ENCODE measurements at regions not wholly inside any gene's neighbourhood (a gene's known extent, or its start where the extent isn't known, plus 50 kb on each side); places are given as distances from the start of the nearest gene placed in this dataset.
"Not testable (repeated sequence)": the region's sequence is repeated elsewhere in the genome, so short reads cannot be mapped to it uniquely, and the experiment has no call there.

DNA sequence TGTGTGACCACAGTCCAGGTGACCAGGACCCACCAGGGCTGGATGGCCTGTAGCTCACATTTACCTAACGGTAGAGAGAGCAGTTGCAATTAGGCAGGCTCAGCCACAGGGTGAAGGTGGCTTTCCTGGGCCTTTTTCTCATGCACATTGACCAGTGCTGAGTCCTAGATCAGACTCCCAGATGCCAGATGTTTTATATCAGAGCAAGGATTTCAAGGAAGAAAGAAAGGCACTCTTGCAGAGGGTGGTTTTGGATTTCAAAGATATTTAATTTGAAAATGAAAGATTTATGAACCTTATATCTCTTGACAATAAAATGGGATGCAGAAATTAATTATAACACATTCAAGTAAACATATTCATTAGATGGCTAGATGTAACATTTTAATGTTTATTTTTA lies 694.2 kb upstream of the GYPC start:
- H3K4me1 Mint-ChIP-seq (ENCODE audit: low read depth): no peaks in the 10 kb centered on the region
- no peak overlapping the region for H3K27ac Mint-ChIP-seq
- H3K27me3 Mint-ChIP-seq (ENCODE audit: low read depth): no peaks in the 10 kb centered on the region
- H3K36me3 Mint-ChIP-seq (ENCODE audit: low read depth): no peaks in the 10 kb centered on the region
- DNase-seq (ENCODE audit: low spot score): no peak
- H3K4me3 Mint-ChIP-seq: no peak overlapping the region
- H3K9me3 Mint-ChIP-seq: peaks cover 3% of the 10 kb centered on the region

DNA sequence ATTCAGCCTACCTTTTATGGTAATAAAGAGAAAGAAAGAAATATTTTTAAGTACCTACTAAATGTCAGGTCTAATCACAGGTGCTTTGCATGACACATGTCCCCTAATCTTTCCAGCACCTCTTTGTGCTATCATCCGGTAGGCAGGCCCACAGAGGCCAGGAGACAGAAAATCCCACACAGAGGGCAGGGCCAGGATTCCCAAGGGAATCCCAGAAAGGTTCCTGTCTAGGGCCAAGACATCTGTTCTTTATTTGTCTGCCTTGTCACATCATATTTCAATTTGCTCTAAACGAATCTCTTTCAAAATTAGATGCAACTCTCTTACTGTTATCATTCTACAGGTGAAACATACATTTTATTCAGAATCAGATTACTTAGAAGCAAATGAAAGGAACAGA lies 676.1 kb upstream of the GYPC start:
- no peak for DNase-seq (ENCODE audit: low spot score)
- H3K27me3 Mint-ChIP-seq (ENCODE audit: low read depth): no peaks in the 10 kb centered on the region
- no peak overlapping the region for H3K4me3 Mint-ChIP-seq
- peaks cover 3% of the 10 kb centered on the region for H3K9me3 Mint-ChIP-seq
- H3K27ac Mint-ChIP-seq: no peak overlapping the region
- H3K36me3 Mint-ChIP-seq (ENCODE audit: low read depth): no peaks in the 10 kb centered on the region
- no peaks in the 10 kb centered on the region for H3K4me1 Mint-ChIP-seq (ENCODE audit: low read depth)

DNA sequence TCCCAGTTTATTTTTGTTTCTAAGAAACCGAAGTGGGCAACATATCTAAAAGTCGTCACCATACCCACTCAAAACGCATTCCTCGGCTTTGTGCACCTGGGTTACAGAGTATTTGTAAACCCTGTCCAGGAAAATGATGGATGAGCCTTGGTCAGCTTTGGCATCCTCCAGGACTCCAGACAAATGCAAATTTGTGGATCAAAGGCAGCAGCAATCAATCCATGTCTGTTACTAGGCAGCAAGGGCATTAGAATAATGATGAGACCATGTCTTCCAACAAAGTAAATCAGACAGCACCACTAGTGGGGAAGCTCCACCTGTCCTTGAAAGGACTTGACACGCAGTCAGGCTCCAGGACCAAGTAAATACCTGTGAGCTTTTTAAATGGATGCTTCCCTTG lies 672.6 kb upstream of the GYPC start:
- Mint-ChIP-seq H3K9me3 (peaks cover 3% of the 10 kb centered on the region), H3K4me1 (ENCODE audit: low read depth) (no peaks in the 10 kb centered on the region), H3K4me3 (no peak overlapping the region), H3K36me3 (ENCODE audit: low read depth) (no peaks in the 10 kb centered on the region), H3K27me3 (ENCODE audit: low read depth) (no peaks in the 10 kb centered on the region), H3K27ac (no peak overlapping the region)
- DNase-seq (ENCODE audit: low spot score): no peak

DNA sequence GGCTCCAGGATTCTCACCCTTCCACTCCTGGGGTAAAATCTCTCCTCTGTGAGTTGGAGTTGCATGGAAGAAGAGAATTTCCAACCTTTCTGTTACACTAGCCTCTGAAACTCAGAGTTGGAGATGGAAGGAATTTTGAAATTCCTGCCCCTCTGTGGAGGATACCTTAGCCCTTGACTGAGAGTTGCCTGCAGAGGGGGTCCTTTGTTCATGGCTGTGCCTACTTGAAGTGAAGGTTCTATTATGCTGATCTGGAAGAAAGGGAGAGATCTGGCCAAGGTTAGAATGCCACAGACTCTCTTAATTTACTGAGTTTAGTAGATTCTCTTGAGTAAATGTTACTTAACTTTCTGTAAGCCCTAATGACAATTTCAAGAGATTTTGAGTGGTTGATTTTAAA lies 626.6 kb upstream of the GYPC start:
- no peaks in the 10 kb centered on the region for H3K36me3 Mint-ChIP-seq (ENCODE audit: low read depth)
- H3K27ac Mint-ChIP-seq: no peak overlapping the region
- H3K9me3 Mint-ChIP-seq: peaks cover 3% of the 10 kb centered on the region
- H3K4me3 Mint-ChIP-seq: no peak overlapping the region
- no peaks in the 10 kb centered on the region for H3K4me1 Mint-ChIP-seq (ENCODE audit: low read depth)
- DNase-seq (ENCODE audit: low spot score): no peak
- H3K27me3 Mint-ChIP-seq (ENCODE audit: low read depth): no peaks in the 10 kb centered on the region

DNA sequence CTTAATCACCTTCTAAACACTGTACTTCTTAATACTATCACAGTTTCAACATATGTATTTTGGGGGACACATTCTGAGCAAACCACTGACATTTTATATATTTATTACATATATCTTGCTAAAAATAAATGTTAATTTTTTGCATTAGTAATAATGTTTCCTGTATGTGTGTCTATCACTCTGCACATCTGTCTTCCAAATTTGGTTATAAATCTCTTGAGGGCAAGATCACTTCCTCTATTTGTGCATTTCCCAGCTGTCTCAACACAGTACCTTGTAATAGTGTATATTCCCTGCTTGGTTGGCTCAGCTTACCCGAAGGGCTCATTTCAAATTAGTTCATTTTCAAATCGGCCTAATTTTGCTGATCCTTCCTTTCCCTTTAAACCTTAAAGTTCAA lies 617.1 kb upstream of the GYPC start:
- Mint-ChIP-seq H3K27me3 (ENCODE audit: low read depth) (no peaks in the 10 kb centered on the region), H3K4me1 (ENCODE audit: low read depth) (no peaks in the 10 kb centered on the region), H3K4me3 (no peak overlapping the region), H3K36me3 (ENCODE audit: low read depth) (no peaks in the 10 kb centered on the region), H3K9me3 (no peaks in the 10 kb centered on the region), H3K27ac (no peak overlapping the region)
- DNase-seq (ENCODE audit: low spot score): no peak

DNA sequence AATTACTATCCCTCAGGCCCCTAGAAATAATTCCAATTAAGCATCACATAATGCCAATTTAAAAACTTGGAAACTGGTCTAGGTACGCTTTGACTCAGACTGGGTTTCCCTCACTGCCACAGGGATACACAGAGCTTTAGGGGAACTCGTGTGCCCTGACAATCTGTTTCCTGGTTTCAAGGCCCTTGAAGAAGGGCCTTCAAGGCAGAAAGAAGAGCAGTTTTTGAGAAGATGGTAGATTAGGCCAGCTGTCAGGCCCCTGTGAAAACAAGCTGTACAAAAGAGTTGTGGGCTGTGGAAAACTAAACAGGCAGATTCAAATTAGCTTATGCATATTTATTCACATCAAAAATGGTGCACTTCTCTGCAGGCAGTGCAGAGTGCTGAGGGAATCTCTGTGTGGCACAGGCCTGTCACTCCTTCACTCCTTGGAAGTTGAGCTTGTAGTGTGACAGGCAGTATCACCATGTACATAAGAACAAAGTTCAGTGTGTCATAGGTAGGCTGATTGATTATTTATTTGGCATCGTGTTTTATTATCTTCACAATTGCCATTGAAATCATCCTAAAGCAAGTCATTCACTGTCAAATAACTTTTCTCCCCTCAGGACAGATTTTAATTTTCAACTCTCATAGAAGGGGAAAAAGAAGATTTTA lies 614.4 kb upstream of the GYPC start:
- no peaks in the 10 kb centered on the region for H3K36me3 Mint-ChIP-seq (ENCODE audit: low read depth)
- H3K27ac Mint-ChIP-seq: no peak overlapping the region
- no peaks in the 10 kb centered on the region for H3K27me3 Mint-ChIP-seq (ENCODE audit: low read depth)
- H3K9me3 Mint-ChIP-seq: no peaks in the 10 kb centered on the region
- no peak overlapping the region for H3K4me3 Mint-ChIP-seq
- no peaks in the 10 kb centered on the region for H3K4me1 Mint-ChIP-seq (ENCODE audit: low read depth)
- DNase-seq (ENCODE audit: low spot score): no peak

DNA sequence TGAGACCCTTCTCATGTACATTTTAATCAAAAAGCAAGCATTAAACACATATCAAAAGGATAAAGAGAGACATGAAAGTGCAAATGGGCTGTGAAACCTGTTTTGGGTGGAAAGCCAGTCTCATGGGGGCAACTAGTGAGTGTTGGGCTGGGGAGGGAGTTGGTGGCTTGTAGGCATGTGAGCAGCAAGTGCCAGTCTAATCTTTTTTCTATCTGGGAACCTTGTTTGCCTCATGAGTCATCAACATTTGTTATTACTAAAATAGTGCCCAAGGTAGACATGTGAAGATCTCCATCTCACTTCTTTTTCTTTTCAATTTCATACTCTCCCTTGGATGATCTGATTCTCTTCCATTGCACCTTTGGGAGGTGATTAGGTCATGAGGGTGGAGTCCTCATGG lies 613.9 kb upstream of the GYPC start:
- Mint-ChIP-seq H3K27ac (no peak overlapping the region), H3K4me3 (no peak overlapping the region), H3K9me3 (no peaks in the 10 kb centered on the region), H3K27me3 (ENCODE audit: low read depth) (no peaks in the 10 kb centered on the region), H3K36me3 (ENCODE audit: low read depth) (no peaks in the 10 kb centered on the region), H3K4me1 (ENCODE audit: low read depth) (no peaks in the 10 kb centered on the region)
- DNase-seq (ENCODE audit: low spot score): no peak

DNA sequence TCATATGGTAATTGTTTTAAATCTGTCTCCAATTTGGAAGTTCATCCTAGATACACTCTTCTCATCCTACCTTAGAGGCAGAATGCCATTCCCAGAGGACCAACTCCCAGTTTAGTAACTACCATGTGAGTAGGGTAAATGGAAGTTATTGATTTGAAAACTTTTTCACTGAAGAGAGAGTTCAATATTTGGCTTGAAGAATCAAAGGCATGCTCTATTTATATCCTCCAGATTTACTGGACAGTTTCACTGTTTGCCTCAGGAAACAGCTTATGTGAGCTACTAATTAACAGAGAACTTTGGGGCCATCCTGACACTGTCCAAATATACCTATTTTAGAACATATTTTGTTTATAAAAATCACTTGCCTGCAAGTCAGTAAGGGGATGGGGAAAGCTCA lies 607.2 kb upstream of the GYPC start:
- H3K36me3 Mint-ChIP-seq (ENCODE audit: low read depth): no peaks in the 10 kb centered on the region
- no peak overlapping the region for H3K4me3 Mint-ChIP-seq
- H3K4me1 Mint-ChIP-seq (ENCODE audit: low read depth): no peaks in the 10 kb centered on the region
- H3K9me3 Mint-ChIP-seq: peaks cover 16% of the 10 kb centered on the region
- H3K27me3 Mint-ChIP-seq (ENCODE audit: low read depth): no peaks in the 10 kb centered on the region
- no peak for DNase-seq (ENCODE audit: low spot score)
- H3K27ac Mint-ChIP-seq: no peak overlapping the region

DNA sequence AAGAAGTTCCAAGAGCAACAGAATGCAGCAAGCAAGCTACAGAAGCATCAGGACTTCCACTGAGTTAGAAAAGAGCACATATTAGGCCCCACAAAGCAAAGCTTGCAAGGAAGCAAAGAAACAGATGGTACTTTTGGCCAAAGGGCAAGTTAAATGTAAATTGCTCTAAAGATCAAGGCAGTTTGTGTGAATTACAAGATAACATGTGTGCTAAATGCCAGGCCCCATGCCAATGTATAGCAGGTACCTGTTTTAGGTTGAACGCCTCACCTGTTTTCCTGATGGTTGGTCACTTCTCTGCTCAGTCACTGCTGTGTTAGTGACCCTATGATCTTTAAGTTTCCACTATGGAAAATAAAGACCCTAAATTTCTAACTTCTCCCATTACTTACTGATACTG lies 606.5 kb upstream of the GYPC start:
- DNase-seq (ENCODE audit: low spot score): no peak
- no peak overlapping the region for H3K27ac Mint-ChIP-seq
- H3K36me3 Mint-ChIP-seq (ENCODE audit: low read depth): no peaks in the 10 kb centered on the region
- no peaks in the 10 kb centered on the region for H3K4me1 Mint-ChIP-seq (ENCODE audit: low read depth)
- peaks cover 20% of the 10 kb centered on the region for H3K9me3 Mint-ChIP-seq
- no peak overlapping the region for H3K4me3 Mint-ChIP-seq
- H3K27me3 Mint-ChIP-seq (ENCODE audit: low read depth): no peaks in the 10 kb centered on the region

DNA sequence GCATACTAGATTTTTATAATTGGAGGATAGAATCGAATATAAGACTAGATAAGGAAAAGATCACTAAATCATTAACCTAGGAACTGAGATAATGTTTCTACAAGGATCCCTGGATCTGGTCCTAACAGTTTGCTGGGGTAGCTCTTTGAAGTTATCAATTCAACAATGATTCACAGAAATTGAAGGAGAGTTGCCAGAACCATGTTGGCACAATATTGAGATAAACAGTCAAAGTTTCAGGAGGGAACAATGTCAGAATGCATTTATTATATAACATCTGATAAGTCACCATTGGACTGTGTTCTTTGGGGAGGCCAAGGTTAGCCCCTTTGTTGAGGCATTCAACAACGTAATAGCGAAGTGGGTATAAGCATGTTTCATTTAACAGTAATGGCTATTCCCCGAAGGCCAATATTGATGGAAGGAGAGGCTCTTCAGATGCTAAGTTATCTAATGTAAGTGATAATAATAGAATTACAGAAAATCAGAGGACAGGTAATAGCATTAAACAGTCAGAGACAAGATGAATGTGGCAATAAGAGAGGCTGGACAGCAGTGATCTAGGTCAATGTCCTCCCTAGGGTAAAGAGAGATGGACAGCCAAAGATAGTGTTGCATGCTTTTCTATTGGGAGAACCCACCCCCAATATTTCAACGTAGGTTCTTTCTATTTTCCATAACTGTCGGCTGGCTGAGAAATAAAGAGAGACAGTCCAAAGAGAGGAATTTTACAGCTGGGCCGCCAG lies 604.8 kb upstream of the GYPC start:
- Mint-ChIP-seq H3K36me3 (ENCODE audit: low read depth) (no peaks in the 10 kb centered on the region), H3K4me3 (no peak overlapping the region), H3K27ac (no peak overlapping the region), H3K27me3 (ENCODE audit: low read depth) (no peaks in the 10 kb centered on the region), H3K9me3 (peaks cover 31% of the 10 kb centered on the region), H3K4me1 (ENCODE audit: low read depth) (no peaks in the 10 kb centered on the region)
- no peak for DNase-seq (ENCODE audit: low spot score)

DNA sequence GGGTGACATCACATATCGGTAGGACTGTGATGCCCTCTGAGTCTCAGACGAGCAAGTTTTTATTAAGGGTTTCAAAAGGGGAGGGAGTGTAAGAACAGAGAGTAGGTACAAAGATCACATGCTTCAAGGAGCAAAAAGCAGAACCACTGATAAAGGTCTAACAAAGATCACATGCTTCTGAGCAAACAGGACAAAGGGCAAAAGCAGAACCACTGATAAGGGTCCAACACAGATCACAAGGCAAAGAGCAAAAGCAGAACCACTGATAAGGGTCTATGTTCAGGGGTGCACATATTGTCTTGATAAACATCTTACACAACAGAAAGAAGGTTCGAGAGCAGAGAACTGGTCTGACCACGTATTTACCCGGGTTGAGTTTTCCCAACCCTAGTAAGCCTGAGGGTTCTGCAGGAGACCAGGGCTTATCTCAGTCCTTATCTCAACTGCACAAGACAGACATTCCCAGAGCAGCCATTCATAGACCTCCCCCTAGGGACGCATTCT lies 604.2 kb upstream of the GYPC start:
- not testable (repeated sequence) for H3K36me3 Mint-ChIP-seq (ENCODE audit: low read depth); DNase-seq (ENCODE audit: low spot score); H3K4me3 Mint-ChIP-seq; H3K4me1 Mint-ChIP-seq (ENCODE audit: low read depth); H3K27ac Mint-ChIP-seq; H3K27me3 Mint-ChIP-seq (ENCODE audit: low read depth)
- H3K9me3 Mint-ChIP-seq: peaks cover 36% of the 10 kb centered on the region

DNA sequence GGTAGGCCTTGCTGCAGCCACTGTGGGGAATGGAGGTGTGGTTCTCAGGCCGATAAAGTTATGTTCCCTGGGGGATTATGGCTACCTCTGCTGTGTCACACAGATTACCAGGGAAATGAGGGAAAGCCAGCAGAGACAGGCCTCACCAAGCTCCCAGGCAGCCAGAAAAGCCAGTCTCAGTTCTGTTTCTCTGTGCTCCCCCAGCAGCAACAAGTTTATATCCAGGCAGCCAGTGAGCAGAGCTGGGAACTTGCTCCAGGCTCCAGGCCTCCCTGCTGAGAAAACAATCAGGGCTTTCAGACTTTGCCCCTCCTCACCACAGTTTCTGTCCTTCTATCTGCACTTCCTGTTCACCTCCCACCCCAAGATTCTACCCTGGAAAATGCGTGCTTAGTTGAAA lies 596.6 kb upstream of the GYPC start:
- H3K4me1 Mint-ChIP-seq (ENCODE audit: low read depth): no peaks in the 10 kb centered on the region

DNA sequence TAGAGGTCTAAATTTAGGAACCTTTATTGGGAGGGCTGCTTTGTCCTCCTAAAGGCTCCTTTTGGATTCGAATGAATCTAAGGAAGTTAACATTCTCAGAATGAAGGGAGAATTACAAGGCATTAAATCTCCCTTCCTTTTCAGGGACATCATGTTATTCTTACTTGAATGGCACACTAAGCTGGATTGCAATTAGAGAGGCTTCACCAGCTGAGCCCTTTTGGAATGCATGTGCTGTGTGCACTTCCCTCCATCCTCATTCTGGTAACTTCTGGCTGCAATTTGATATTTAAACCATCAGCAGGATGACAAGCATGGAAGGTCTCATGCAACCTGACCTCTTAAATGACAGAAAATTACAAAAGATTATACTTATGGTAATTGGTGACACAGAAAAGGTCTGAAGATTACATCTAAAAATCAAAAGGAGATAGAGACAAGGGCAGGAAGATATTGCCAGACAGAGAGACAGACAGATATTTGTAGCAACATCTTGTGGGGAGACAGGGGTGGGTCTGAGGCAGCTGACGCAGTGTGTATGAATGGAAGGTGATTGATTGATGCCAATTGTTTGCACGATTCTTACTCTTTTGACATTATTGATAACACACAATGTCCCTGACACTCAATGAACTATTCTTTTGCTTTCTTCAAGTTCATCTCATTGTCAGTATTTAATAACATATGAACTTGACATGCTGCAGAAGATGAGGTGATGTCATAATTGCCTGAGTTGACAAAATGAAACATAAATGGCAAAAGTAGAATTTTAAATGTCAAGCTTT lies 570.8 kb upstream of the GYPC start:
- no peaks in the 10 kb centered on the region for H3K9me3 Mint-ChIP-seq
- no peaks in the 10 kb centered on the region for H3K27me3 Mint-ChIP-seq (ENCODE audit: low read depth)
- H3K27ac Mint-ChIP-seq: no peak overlapping the region
- no peaks in the 10 kb centered on the region for H3K36me3 Mint-ChIP-seq (ENCODE audit: low read depth)
- H3K4me1 Mint-ChIP-seq (ENCODE audit: low read depth): no peaks in the 10 kb centered on the region
- no peak overlapping the region for H3K4me3 Mint-ChIP-seq
- DNase-seq (ENCODE audit: low spot score): no peak

More for the DNA sequence above, 596.6 kb upstream of the GYPC start:
- H3K27me3 Mint-ChIP-seq (ENCODE audit: low read depth): no peaks in the 10 kb centered on the region
- no peaks in the 10 kb centered on the region for H3K36me3 Mint-ChIP-seq (ENCODE audit: low read depth)
- no peak for DNase-seq (ENCODE audit: low spot score)
- H3K4me3 Mint-ChIP-seq: no peak overlapping the region
- H3K27ac Mint-ChIP-seq: no peak overlapping the region
- peaks cover 50% of the 10 kb centered on the region for H3K9me3 Mint-ChIP-seq

DNA sequence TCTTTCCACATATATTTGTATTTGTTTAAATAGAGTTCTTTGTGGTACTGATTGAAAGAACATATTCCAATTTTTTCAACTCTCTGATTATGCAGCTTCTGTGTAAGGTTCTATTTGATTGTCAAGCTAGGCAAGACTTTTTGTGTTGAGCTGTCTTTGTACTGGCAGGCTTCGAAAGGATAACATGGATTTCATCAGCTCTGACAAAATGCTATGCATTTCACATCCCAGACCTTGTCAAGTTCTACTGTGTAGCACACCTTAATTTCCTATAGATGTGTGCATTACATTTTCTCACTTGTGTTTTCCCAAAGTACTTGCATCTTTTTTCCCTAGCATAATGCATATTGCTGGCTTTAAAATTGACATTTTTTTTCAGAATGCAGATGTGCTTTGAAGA lies 555.0 kb upstream of the GYPC start:
- Mint-ChIP-seq H3K4me1 (ENCODE audit: low read depth) (no peaks in the 10 kb centered on the region), H3K27ac (no peak overlapping the region), H3K27me3 (ENCODE audit: low read depth) (no peaks in the 10 kb centered on the region)

More for the DNA sequence above, 555.0 kb upstream of the GYPC start:
- no peaks in the 10 kb centered on the region for H3K36me3 Mint-ChIP-seq (ENCODE audit: low read depth)
- DNase-seq (ENCODE audit: low spot score): no peak
- H3K9me3 Mint-ChIP-seq: peaks cover 7% of the 10 kb centered on the region
- no peak overlapping the region for H3K4me3 Mint-ChIP-seq

All from T-helper 2 cell treated with Interferon-gamma antibody and Interleukin-4, amounts not matched to agents 5 μg/mL and 100 μg/mL, for 36 hours (primary cell).